CD4-positive, alpha-beta T cell treated with Interleukin-12 subunit alpha and Interleukin-12 subunit beta, for 1 hour (primary cell): ENCODE measurements at regions not wholly inside any gene's neighbourhood (a gene's known extent, or its start where the extent isn't known, plus 50 kb on each side); places are given as distances from the start of the nearest gene placed in this dataset.
"Not testable (repeated sequence)": the region's sequence is repeated elsewhere in the genome, so short reads cannot be mapped to it uniquely, and the experiment has no call there.

ENCODE experiments used
- DNase-seq: peaks from one replicate; pipeline ENCODE4 v3.0.0-alpha.2; 2020

DNA sequence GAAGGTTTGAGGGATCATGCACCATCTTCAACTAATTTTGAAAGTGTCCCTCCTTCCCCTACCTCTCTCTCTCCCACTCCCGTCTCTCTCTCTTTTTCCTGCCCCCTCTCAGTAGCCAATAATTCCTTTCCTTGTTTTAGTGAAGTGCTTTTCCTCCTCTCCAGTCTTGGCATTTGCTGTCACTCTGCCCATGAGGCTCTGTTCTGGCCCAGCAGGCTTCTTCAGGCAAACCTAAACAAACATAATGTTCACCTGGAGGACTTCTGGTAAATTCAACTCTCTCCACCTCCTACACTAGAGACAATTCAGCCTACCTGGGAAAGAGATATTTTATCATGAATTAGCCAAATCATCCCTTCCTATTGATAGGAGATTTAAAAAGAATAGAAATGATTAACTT lies 86.6 kb upstream of the ADRA1D start:
- DNase-seq = no peak

DNA sequence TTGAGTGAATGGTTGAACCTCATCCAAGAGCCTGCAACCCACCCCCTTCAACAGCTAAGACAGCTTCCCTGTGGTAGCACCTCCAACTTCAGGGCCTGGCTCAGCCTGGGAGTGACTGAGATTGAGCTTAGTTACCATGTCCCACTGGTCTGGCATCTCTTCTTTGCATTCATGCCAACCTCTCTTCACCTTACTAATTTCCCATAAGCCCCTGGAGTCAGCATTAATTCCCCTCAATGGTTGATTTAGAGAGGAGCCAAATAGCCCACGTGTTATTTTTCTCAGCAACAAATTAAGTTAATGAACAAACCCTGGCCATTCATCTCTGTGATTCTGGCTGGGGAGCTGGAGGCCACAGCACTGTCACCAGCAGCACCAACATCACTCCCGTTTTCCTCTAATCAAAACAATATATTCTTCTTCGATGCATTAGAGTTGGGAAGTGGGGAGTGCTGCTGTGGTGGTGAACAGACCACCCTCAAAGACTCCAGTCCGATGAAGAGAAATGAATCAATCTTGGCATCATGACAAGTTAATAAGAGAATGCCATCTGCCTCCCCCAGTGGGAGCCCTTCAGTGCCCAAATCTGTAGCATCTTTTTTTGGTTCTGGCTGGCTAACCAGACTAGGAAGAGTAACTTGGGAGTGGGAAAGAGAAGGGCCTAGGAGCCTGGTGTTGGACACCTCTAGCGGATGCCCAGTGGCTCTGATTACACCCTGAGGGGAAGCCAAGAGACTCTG lies 83.2 kb upstream of the ADRA1D start:
- DNase-seq = no peak

DNA sequence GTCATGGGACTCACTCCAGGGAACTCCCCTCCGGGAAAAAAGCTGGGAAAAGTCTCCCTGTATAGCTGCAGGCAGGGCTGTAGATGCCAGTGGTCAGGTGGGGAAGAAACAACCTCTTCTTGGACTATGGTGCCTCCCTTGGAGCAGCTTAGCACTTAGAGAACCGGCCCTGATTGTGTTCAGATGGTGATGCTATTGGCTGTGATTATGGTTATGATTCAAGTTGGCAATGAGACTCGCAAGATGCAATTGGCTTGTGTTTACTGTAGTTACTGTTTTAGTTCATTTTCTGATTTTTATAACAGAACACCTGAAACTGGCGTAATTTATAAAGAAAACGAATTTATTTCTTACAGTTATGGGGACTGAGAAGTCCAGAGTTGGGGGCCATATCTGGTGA lies 80.9 kb upstream of the ADRA1D start:
- DNase-seq = no peak

DNA sequence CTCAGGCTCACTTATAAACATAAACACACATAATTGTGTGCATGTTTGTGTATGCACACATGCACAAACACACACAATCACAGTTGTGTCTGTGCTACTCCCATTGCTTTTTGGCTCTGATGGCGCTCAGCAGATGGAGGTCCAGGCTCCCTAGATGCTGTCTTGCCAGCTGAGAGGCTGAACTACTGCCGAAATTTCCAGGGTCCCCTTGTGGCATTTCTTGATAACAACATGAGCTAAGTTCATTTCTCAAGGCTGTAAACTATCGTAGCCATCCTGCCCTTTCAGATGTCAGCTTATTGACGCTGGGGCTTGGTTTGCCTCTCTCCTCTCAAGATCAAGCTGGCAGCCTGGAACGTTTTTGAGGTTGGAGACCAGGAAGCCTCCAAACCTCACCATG lies 80.1 kb upstream of the ADRA1D start:
- no peak for DNase-seq

DNA sequence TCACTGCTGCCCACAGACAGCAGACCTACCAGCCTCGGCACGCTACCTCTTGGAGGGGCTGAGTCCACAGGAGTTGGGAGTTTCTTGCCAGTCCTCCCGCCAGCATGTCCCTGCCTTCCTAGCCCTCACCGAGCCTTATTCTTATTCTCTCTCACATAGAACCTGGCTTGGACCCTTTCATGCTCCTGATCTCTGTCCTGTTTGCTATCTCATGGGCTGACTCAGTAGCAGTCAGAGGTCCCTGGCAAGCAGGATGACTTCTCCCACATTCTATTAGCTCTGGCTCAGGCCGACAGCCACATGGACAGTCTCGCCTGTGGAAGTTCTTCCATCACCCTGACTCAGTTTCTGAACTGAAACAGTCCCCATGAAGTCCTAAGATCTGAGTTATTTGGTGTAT lies 79.5 kb upstream of the ADRA1D start:
- DNase-seq = no peak

DNA sequence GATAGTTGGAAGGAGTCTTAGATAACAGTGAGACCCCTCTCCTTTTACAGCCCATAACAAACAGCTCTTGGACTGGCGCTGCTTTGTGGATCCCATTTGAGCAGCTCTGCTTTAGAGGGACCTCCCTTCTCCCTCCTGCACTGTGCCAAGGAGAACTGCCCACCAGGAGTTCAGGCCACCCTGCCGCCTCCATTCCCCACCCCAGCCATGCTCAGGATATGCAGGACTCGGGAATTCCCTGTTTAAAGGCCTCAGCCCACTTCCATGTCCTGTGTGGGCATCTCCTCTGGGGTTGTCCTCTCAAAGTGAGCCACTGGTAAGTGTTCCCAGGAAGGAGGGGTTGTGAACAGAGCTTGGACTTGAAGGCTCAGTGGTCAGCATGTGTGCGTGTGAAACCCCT lies 78.9 kb upstream of the ADRA1D start:
- no peak for DNase-seq

DNA sequence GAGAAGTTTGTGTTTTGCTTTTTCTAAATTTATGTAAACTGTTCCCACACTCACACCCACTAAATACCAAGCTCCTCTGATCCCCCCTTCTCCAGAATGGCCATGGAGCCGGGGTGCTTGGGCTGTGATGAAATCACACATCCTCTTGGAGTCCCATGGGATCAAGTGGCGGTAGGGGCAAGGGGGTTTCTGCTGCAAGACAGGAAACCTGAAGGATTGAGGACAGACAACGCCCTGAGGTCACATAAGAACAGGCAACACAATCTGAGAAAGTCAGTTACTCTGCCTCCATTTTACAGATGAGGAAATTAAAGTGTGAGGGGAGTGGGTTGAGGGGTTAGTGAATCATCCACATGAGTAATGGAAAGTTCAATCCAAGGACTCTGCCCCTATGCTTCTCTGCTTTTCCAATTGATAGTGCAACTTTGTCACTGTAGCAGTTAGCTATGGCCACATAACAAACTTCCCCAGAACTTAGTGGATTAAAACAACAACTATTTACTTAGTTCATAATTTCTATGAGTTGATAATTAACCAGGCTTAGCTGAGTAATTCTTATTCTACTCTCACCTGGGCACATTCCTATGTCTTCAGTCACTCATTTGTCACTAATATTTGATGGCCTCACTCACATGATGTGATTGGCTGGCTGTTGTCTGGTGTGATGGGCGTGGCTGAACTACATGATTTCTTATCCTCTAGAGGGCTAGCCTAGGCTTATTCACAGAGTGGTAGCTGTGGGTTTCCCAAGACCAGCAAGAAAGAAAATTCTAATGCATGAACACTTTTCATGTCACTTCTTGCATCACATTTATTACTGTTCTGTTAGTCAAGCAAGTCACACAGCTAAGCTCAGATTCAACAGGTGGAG lies 77.3 kb upstream of the ADRA1D start:
- DNase-seq = no peak

DNA sequence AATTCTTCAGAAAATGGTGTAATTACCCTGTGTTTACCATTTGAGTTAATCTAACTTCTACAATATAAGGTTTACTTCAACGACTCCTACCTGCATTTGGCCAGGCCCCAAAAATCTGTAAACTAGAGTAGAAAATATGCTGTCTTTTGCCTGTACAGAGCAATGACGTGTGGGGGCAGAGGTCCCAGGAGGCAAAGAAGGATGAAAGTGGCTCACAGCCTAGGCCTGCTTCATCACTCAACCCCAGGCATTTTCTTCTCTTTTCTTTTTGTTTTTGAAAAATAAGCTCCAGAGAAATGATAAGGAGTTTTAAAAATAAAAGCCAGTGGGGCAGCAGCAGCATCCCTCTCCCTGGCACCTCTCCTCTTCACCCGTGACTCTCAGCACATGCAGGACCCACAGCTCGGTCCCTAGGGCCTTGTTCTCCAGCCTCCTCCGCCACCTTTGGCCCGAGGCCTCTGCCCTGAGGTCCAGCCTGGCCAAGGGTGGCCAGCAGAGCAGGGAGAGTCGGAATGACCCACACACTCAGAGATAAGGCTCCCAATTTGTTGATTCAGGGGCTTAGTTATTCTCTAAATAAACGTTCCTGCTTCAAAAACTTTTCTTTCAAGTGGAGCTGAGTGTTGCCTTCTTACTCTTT lies 76.6 kb upstream of the ADRA1D start:
- DNase-seq = no peak

DNA sequence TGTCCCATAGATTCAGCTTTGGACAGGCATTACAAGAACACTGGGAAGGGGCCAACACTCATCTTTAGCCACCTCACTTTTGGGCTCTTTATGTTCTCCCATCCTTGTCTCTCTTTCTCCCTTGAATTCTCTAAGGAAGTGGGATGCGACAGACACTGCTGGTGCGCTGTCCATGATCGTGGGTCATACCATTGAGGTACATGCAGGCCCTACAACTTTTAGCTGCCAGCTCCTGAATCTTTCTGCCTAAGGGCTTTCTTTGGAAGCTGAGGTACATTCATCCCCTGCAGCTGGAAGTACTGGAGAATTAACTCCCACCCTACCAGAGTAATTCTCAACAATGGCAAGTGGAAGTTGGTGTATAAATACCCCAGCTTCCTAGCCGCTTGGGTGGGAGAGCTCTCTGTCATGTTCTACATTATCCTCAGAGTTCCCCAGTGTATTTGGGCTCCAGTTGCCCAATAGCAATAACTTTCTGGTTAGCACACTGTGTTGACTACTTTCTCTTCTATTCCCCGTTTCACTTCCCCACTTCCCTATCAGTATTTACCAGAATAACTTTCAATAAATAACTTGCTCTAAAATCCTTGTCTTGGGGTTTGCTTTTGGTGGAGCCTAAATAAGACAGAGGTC lies 75.6 kb upstream of the ADRA1D start:
- DNase-seq = no peak

DNA sequence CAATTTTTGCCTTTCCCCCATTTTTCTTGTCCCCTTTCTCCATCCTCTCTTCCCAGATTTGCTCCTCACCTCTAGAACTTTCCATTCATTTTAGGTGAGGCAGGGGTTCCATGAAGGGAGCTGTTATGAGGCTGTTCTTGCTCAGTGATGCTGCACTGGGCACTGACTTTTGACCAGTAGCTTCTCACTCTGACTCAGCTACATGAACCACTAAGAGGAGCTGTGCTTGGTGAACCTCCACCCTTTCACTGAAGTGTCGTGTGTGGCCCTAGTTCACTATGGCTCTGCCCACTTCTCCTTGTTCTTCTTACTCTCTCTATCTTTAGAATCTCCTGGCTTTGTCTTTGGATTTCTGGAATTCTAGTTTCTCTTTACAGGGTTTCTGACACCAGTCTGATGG lies 73.4 kb upstream of the ADRA1D start:
- DNase-seq = no peak

DNA sequence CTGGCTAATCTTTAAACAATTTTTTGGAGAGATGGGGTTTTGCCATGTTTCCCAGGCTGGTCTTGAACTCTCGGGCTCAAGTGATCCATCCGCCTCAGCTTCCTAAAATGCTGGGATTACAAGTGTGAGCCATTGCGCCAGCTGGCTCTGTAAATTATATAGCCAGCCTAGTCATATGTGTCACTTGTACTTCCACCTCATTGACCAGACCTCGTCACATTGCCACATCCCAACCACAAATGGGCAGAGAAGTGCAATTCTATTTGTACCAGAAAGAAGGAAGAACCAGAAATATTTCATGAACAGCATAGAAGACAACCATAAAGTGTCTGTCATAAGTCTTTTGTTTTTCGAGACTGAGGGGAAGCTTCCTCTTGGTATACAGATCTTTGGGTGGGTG lies 71.2 kb upstream of the ADRA1D start:
- peak; percentile 14 for DNase-seq

DNA sequence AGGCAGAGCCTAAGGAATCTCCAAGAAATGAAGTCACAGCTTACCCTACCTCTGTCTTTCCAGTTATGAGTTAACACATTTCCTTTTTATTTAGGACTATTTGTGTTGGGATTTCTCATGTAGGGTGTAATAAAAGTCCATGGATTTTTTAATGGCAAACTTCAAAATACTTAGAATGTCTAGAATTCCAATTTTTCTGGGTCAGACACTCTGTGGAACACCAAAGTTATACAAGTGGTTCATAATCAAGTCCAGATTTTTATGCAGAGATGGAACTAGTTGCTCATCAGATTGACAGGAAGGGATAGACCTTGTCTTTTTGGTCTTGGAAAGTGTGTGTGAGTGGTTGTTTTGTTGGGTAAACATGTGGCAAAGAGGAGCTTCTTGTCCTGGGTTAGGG lies 69.8 kb upstream of the ADRA1D start:
- no peak for DNase-seq

DNA sequence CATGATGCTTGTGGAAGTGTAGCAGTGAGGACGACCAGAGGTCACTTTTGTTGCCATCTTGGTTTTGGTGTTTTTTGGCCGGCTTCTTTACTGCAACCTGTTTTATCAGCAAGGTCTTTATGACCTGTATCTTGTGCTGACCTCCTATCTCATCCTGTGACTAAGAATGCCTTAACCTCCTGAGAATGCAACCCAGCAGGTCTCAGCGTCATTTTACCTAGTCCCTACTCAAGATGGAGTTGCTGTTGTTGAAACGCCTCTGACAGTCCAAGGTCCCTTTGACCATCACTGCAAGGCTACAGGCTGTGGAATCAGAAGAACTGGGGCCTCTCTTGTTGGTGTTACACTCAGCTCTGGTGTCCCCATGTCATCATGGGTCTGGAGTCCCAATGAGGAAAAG lies 61.5 kb upstream of the ADRA1D start:
- DNase-seq = not testable (repeated sequence)

DNA sequence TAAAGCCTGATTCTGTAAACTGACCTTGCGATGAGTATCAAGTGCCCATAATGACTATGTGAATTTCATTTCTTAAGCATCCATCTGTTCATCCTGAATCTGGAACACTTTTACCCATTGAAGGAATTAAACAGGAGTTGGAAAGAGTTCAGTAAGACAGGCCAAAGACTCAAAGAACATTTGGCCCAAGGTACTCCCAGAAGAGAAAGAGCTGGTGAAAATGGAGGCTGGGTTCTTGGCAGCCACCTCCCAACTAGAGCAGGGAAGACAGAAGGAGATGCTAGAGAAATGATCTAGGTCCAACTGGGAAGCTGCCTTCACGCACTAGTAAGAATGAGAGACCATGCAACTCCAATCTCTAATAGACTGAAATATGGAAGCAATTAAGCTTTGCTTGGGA lies 57.1 kb upstream of the ADRA1D start:
- no peak for DNase-seq

DNA sequence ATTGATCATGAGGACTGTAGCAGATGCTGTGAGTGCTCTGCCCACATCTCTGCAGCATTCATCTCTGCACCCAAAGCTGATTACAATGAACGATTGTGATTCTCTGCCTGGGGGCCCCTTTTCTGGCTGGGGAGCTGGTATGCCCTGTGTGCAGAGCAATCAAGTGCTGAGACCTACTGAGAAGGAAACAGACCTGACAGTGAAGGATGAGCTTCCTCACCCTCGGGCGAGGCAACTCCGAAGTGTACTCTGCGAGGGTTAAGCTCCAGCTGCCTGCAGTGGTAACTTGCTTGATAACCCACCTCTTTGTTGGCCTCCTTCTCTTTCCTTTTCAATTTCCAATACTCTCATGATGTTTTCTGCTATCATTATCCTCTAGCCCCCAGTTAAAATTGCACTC lies 56.0 kb upstream of the ADRA1D start:
- DNase-seq = no peak

DNA sequence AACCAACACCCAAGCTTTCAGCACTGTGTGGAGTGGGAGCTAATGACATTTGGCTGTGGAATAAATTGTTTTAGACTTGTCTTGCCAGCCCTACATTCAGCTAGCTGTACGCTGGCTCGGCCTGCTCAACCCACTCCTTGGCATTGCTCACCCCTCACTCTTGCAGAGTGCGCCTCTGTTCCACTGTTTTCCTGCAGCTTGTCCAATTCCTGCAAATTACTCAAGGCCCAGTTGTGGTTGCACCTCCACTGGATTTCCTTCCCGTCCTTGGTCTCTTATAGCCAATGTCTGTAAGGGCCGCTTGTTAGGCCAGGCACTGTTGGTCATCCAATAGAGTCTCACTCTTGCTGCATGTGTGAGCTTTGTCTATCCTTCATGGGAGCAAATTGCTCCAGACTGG lies 55.5 kb upstream of the ADRA1D start:
- DNase-seq = no peak

DNA sequence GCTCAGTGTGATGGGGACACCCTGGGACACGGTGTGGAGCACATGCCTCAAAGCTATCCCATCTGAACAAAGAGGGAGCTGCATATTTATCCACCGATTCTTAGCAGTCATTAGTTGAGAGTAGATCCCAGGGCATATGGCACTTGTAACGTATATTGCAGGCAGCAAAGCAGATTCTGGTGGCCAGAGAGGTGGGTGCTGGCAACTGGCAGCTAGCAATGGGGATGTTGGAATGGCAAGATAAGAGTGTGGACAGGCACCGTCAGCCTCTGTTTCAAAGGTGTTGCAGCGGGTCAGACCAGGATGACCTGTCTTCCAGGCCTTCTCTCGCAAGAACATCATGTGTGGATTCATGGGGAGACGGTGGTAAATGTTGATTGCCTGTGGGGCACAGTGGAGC lies 54.0 kb upstream of the ADRA1D start:
- DNase-seq = no peak

DNA sequence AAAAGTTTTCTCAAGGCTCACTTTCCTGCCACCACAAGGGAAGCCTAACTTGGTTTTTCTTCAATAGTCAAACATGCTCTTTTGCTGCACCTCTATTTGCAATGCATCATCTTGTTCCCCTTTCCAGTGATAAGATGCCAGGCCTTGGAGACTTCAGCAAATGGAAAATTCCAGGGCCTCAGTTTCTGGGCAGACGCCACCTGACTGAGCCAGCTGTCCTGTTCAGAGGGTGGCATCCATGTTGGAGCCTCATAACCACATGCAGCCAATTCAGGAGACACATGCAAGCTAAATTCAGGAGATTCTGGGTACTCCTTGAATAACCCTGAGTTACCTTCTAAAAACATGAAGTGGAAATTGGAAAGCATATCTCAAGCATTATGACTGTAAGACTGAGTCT lies 51.8 kb upstream of the ADRA1D start:
- DNase-seq = no peak

DNA sequence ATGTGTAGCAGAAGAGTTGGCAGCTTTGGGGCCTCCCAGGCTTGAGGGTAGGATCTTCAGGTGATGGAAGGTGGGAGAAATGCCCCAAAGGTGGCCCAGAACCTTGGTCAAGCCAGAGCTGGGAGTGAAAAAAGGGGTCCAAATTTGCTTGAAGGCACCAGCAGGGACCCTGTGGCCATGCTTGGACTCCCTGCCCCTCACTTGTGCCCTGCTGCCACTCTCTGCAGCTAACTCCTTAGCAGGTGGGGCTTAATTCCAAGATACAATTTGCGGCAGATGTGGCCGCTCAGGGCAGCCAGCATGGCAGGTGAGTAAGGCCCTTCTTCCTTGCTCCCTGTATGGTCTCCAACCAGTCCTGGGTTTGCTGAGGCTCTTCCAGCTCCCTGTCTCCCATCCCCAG lies 51.3 kb upstream of the ADRA1D start:
- DNase-seq = no peak

DNA sequence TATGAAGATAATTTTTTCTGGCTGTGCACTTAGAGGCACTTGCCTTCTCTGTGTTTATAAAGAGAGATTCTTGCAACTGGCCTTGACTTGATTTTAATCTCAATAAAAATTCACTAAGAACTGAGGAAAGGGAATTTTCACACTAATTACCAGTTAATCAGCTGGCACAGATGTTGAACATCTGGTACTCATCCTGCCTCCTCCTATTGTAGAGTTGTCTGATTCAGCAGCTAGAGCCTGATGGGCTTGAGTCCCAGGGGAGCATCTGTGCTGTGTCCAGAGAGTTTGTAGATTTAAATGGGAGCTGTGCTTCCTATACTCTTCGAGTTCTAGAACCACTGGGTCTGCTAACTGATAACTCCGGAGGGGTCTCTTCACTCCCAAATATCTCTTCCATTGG lies 50.7 kb upstream of the ADRA1D start:
- no peak for DNase-seq

DNA sequence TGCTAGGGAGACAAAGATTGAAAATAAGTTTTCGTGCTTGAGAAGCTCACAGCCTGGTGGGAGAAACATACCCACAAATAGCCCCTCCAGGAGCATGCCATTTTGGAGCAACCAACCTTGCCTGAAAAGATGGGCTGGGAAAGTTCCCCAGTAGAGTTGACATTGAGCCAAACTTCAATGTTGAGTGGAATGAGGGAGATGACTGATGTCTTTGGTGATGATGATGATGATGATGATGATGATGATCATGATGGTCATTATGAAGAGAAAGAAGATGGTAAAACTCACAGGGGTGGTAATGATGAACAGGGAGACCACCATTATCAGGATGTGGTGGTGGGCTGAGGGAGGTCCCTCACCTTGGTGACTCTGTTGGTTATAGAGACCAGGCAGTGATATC lies 50.1 kb upstream of the ADRA1D start:
- no peak for DNase-seq
